GM19395 (cell line): ENCODE measurements at regions not wholly inside any gene's neighbourhood (a gene's known extent, or its start where the extent isn't known, plus 50 kb on each side); places are given as distances from the start of the nearest gene placed in this dataset.
"Not testable (repeated sequence)": the region's sequence is repeated elsewhere in the genome, so short reads cannot be mapped to it uniquely, and the experiment has no call there.

ENCODE experiments used
- ATAC-seq: cut with Tn5 transposase; IDR thresholded peaks from one replicate; pipeline ENCODE4 v1.9.1; 2021; ENCODE audit warnings: mild to moderate bottlenecking, moderate library complexity; ENCODE audit not compliant: unreplicated experiment

- ATAC-seq = no peak
Measured at GRCh38 chr18:43710135-43710534, 432.8 kb upstream of the SYT4 start.

GRCh38 chr18:43714343-43715010 is 437.2 kb upstream of the SYT4 start:
- no peak for ATAC-seq

DNA sequence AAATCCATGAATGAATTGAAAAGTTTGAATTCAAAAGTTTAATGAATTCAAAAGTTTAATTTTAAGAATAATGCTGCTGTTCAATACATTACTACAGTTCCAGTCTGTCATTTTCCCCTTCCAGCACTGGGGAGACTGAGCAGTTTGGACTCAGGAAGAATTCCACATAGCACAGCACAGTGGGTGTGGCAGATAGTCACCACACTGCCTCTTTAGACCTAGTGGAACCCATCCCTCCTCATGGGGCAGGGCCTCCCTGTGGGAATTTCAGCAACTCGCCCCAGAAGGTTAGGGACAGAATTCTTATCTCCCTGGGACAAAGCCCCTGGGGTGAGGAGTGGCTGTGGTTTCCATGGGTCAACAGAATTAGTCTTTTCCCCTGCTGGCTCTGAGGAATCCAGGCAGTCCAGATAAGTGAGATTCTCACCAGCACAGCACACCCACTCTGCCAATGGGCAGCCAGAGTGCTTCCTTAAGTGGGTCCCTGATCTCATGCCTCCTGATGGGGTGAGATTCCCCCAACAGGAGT is 442.0 kb upstream of the SYT4 start:
- ATAC-seq = no peak

- ATAC-seq = no peak
Measured at GRCh38 chr18:43720041-43720440, 442.8 kb upstream of the SYT4 start.

- no peak for ATAC-seq
Measured at GRCh38 chr18:43735570-43735969, 458.3 kb upstream of the SYT4 start.

GRCh38 chr18:43744960-43745745 is 467.9 kb upstream of the SYT4 start:
- ATAC-seq = no peak

- no peak for ATAC-seq
Measured at GRCh38 chr18:43751203-43751602, 473.9 kb upstream of the SYT4 start.

- ATAC-seq = no peak
Measured at GRCh38 chr18:43751835-43752234, 474.5 kb upstream of the SYT4 start.

GRCh38 chr18:43757273-43757672 is 480.0 kb upstream of the SYT4 start:
- no peak for ATAC-seq

- no peak for ATAC-seq
Measured at GRCh38 chr18:43758734-43759133, 481.4 kb upstream of the SYT4 start.

DNA sequence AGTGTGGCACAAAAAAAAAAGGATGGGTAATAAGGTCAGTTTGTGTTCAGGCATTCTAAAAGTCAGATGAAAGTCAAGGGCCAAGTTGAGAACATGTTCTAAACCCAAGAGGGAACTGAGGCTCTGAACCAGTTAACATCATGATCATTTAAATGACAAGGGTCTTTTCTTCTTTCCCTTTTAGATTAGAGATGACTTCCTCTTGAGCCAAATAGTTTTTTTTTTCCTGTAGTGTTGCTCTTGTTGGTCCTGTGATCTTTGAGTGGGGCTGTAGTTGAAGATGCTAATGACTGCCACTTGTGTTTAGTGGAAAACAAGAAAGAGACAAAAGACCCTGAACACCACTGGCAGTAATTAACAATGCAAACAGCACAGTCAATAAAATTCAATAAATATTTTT is 482.7 kb upstream of the SYT4 start:
- ATAC-seq = no peak

- ATAC-seq = no peak
Measured at GRCh38 chr18:43772907-43773306, 495.6 kb upstream of the SYT4 start.

GRCh38 chr18:43774497-43774896 is 497.2 kb upstream of the SYT4 start:
- no peak for ATAC-seq

DNA sequence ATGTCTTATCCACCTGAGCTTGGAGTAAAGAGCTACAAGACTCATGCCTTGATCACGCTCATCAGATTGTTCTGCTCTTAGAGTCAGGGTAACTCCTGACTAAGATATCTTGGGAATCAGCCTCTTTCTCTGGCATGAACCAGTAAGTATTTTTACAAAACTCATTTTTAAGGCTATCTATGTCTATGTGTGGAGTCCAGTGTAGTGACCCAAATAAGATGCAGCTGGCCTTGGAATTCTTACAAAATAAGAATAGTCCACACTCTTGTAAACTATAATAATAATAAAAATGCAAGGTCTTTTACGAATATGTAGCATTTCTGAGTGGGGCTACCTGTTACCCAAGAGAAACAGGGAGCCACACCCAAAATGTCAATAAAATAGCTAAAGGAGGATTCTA is 498.3 kb upstream of the SYT4 start:
- ATAC-seq = no peak

GRCh38 chr18:43776997-43777396 is 499.7 kb upstream of the SYT4 start:
- no peak for ATAC-seq

- no peak for ATAC-seq
Measured at GRCh38 chr18:43777636-43778304, 500.5 kb upstream of the SYT4 start.

GRCh38 chr18:43780782-43781340 is 503.6 kb upstream of the SYT4 start:
- ATAC-seq = no peak

GRCh38 chr18:43785158-43785557 is 507.9 kb upstream of the SYT4 start:
- ATAC-seq = no peak

DNA sequence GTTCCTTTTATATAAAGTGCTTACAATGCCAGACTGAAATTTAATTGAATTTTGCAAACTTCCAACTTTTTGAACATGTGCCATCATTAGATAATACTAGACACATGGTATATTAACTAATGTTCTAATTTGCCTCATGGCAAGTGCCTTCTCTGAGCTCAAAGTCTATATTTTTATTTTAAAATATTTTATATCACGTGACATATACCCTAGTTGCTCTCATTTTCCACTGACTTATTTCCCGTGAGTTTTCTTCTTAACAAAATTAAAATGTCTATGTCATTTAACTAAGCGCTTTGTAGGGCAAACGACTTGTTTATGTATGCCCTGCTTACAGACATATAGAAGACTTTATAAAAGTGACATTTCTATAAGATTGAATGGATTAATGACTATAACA is 509.6 kb upstream of the SYT4 start:
- no peak for ATAC-seq

DNA sequence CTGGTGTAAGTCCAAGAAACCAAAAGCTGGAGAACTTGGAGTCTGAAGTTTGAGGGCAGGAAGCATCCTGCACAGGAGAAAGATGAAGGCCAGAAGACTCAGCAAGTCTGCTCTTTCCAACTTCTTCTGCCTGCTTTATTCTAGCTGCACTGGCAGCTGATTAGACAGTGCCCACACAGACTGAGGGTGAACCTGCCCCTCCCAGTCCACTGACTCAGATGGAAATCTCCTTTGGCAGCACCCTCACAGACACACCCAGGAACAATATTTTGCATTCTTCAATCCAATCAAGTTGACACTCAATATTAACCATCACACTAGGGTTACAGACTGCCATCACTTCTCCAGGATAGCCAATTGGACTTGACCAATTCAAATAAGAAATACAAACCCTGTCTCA is 510.4 kb upstream of the SYT4 start:
- ATAC-seq = not testable (repeated sequence)

GRCh38 chr18:43789234-43790000 is 512.1 kb upstream of the SYT4 start:
- no peak for ATAC-seq
